Chondrocyte (in vitro differentiated cells): ENCODE measurements at regions not wholly inside any gene's neighbourhood (a gene's known extent, or its start where the extent isn't known, plus 50 kb on each side); places are given as distances from the start of the nearest gene placed in this dataset.
A peak's percentile ranks its signal among the peaks of the same experiment; 100 is the strongest.
"Not testable (repeated sequence)": the region's sequence is repeated elsewhere in the genome, so short reads cannot be mapped to it uniquely, and the experiment has no call there.

Experiments used
- DNase-seq: peaks from one replicate; pipeline ENCODE4 v3.0.0; 2021; ENCODE audit warnings: mixed read lengths, low spot score
- H3K27ac Mint-ChIP-seq: one replicate; pipeline ENCODE4 v1.8.0; 2021; ENCODE audit warnings: mild to moderate bottlenecking, moderate library complexity, mixed read lengths; ENCODE audit not compliant: unreplicated experiment
- H3K27me3 Mint-ChIP-seq: 2 replicates; pipeline ENCODE4 v1.8.0; 2021; ENCODE audit warnings: low read depth, mixed read lengths
- H3K36me3 Mint-ChIP-seq: 2 replicates; pipeline ENCODE4 v1.8.0; 2021; ENCODE audit warnings: low read depth, mixed read lengths
- H3K4me1 Mint-ChIP-seq: 2 replicates; pipeline ENCODE4 v1.8.0; 2021; ENCODE audit warnings: low read depth, mild to moderate bottlenecking, mixed read lengths
- H3K4me3 Mint-ChIP-seq: one replicate; pipeline ENCODE4 v1.8.0; 2021; ENCODE audit warnings: mild to moderate bottlenecking, moderate library complexity, mixed read lengths; ENCODE audit not compliant: unreplicated experiment
- H3K9me3 Mint-ChIP-seq: 2 replicates; pipeline ENCODE4 v1.8.0; 2021; ENCODE audit warnings: low read depth, mixed read lengths
- TF ChIP-seq, protein P1 (sequence below): fragments of 200-600 bp; sonication (generic); IDR thresholded peaks from 2 replicates; pipeline ENCODE4 v1.5.0; 2021; ENCODE audit warnings: antibody characterized with exemption, mild to moderate bottlenecking, moderate library complexity

- Mint-ChIP-seq H3K27ac (no peak overlapping the region), H3K36me3 (no peaks in the 10 kb centered on the region), H3K9me3 (peaks cover 10% of the 10 kb centered on the region), H3K27me3 (peaks cover 4% of the 10 kb centered on the region), H3K4me1 (no peaks in the 10 kb centered on the region), H3K4me3 (no peak overlapping the region)
- DNase-seq: no peak
- TF ChIP-seq, protein P1, sequence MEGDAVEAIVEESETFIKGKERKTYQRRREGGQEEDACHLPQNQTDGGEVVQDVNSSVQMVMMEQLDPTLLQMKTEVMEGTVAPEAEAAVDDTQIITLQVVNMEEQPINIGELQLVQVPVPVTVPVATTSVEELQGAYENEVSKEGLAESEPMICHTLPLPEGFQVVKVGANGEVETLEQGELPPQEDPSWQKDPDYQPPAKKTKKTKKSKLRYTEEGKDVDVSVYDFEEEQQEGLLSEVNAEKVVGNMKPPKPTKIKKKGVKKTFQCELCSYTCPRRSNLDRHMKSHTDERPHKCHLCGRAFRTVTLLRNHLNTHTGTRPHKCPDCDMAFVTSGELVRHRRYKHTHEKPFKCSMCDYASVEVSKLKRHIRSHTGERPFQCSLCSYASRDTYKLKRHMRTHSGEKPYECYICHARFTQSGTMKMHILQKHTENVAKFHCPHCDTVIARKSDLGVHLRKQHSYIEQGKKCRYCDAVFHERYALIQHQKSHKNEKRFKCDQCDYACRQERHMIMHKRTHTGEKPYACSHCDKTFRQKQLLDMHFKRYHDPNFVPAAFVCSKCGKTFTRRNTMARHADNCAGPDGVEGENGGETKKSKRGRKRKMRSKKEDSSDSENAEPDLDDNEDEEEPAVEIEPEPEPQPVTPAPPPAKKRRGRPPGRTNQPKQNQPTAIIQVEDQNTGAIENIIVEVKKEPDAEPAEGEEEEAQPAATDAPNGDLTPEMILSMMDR: no peak
Measured at GRCh38 chr17:73850426-73850825, 206.2 kb upstream of the SDK2 start.

DNA sequence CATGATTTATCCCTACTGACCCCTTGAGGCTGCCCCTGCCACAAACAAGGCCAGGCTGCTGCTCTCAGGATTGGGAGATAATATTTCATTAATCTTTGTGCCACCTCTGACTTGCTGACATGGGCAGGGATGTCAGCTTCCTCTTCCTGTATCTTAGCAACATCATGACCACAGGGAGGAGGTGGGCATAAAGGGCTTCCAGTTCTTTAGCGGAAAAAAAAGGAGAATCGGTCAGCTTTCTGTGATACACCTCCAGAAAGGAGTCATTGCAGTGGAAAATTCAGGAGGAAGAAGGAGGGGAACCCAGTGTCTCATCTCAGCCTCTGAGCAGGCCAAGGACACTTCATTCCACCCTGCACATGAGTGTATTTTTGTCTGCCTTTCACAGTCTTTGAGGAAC is 206.8 kb upstream of the SDK2 start:
- TF ChIP-seq, protein P1: no peak
- peaks cover 4% of the 10 kb centered on the region for H3K27me3 Mint-ChIP-seq
- no peaks in the 10 kb centered on the region for H3K4me1 Mint-ChIP-seq
- no peaks in the 10 kb centered on the region for H3K36me3 Mint-ChIP-seq
- peaks cover 15% of the 10 kb centered on the region for H3K9me3 Mint-ChIP-seq
- H3K4me3 Mint-ChIP-seq: no peak overlapping the region
- H3K27ac Mint-ChIP-seq: no peak overlapping the region
- DNase-seq: no peak

- Mint-ChIP-seq H3K27me3 (peaks cover 4% of the 10 kb centered on the region), H3K36me3 (no peaks in the 10 kb centered on the region), H3K27ac (no peak overlapping the region), H3K9me3 (peaks cover 15% of the 10 kb centered on the region), H3K4me1 (no peaks in the 10 kb centered on the region), H3K4me3 (no peak overlapping the region)
- TF ChIP-seq, protein P1: no peak
- no peak for DNase-seq
Measured at GRCh38 chr17:73851921-73852320, 207.7 kb upstream of the SDK2 start.

- TF ChIP-seq, protein P1: no peak
- peak overlapping the region; percentile 27 for H3K27ac Mint-ChIP-seq
Measured at GRCh38 chr17:73855720-73856333, 211.6 kb upstream of the SDK2 start.

DNA sequence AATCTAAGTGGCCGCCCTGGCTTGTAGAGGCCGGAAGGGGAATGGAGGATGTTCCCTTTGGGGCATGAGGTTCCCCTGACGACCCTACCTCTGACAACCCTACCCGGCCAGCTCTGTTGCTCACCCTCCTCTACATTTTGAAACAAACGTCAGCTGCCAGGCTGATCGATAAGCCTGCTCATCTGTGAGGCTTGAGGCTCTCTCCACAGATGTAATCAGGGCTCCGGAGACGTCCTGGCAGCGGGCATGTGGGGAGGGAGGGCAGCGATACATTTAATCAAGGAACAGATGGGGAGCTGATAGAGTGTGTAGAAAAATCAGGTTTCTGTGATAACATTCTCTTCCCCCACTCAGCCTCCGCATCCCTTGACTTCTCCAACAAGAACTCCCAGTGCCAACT is 212.3 kb upstream of the SDK2 start:
- peaks cover 15% of the 10 kb centered on the region for H3K9me3 Mint-ChIP-seq
- TF ChIP-seq, protein P1: no peak
- no peaks in the 10 kb centered on the region for H3K4me1 Mint-ChIP-seq
- H3K36me3 Mint-ChIP-seq: no peaks in the 10 kb centered on the region
- no peaks in the 10 kb centered on the region for H3K27me3 Mint-ChIP-seq
- no peak overlapping the region for H3K4me3 Mint-ChIP-seq
- no peak overlapping the region for H3K27ac Mint-ChIP-seq
- DNase-seq: no peak

More at GRCh38 chr17:73855720-73856333, 211.6 kb upstream of the SDK2 start:
- Mint-ChIP-seq H3K4me1 (no peaks in the 10 kb centered on the region), H3K9me3 (peaks cover 15% of the 10 kb centered on the region), H3K4me3 (no peak overlapping the region), H3K36me3 (no peaks in the 10 kb centered on the region), H3K27me3 (no peaks in the 10 kb centered on the region)
- DNase-seq: no peak

DNA sequence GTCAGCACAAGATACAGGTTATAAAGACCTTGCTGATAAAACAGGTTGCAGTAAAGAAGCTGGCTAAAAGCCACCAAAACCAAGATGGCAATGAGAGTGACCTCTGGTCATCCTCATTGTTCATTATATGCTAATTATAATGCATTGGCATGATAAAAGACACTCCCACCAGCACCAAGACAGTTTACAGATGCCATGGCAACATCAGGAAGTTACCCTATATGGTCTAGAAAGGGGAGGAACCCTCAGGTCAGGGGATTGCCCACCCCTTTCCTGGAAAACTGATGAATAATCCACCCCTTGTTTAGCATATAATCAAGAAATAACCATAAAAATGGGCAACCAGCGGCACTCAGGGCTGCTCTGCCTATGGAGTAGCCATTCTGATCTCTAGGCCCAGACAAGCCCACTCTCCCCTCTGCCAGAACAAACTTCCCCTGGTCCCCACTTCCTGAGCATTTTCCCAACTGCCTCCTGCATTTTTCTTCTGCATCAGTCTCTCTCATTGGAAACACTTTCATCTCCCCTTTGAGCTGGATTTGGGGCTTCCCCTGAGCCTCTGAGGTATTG is 215.3 kb upstream of the SDK2 start:
- not testable (repeated sequence) for H3K4me3 Mint-ChIP-seq, H3K36me3 Mint-ChIP-seq, DNase-seq, H3K9me3 Mint-ChIP-seq, H3K4me1 Mint-ChIP-seq, H3K27me3 Mint-ChIP-seq, H3K27ac Mint-ChIP-seq
